Loucy (cell line): ENCODE measurements at regions not wholly inside any gene's neighbourhood (a gene's known extent, or its start where the extent isn't known, plus 50 kb on each side); places are given as distances from the start of the nearest gene placed in this dataset.

Experiments used
- EZH2phosphoT487 ChIP-seq: fragments of 200-600 bp; IDR thresholded peaks from 2 replicates; pipeline ENCODE4 v1.6.1; 2018; ENCODE audit warnings: antibody characterized with exemption, mild to moderate bottlenecking, moderate library complexity, borderline replicate concordance
- TF ChIP-seq, protein P1 (sequence below): fragments of 200-600 bp; sonication (generic); conservative IDR thresholded peaks from 2 replicates; pipeline ENCODE4 v1.5.1; 2014; ENCODE audit warnings: mild to moderate bottlenecking, antibody characterized with exemption, low read length

DNA sequence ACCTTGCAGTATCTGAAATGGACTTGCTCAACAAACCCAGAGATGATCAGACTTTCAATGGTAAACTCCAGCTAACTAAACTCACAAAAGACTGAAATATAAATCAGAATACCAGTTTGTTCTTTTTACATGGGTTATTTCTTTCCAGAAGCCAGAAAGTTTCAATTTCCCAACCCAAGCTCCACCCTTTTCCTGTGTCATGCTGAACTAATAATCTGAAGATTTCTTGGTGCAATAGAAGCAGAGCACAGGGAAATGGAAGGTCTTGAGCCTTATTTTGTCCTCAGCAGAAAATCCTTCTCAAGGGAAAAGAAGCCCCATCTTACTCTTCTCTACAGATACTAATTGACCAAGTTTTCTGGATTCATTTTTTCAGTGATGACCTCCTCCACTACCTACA lies 93.3 kb upstream of the PAPOLG start:
- TF ChIP-seq, protein P1, sequence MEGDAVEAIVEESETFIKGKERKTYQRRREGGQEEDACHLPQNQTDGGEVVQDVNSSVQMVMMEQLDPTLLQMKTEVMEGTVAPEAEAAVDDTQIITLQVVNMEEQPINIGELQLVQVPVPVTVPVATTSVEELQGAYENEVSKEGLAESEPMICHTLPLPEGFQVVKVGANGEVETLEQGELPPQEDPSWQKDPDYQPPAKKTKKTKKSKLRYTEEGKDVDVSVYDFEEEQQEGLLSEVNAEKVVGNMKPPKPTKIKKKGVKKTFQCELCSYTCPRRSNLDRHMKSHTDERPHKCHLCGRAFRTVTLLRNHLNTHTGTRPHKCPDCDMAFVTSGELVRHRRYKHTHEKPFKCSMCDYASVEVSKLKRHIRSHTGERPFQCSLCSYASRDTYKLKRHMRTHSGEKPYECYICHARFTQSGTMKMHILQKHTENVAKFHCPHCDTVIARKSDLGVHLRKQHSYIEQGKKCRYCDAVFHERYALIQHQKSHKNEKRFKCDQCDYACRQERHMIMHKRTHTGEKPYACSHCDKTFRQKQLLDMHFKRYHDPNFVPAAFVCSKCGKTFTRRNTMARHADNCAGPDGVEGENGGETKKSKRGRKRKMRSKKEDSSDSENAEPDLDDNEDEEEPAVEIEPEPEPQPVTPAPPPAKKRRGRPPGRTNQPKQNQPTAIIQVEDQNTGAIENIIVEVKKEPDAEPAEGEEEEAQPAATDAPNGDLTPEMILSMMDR: no peak
- no peak for TF ChIP-seq EZH2phosphoT487
